ENCODE measurements at regions not wholly inside any gene's neighbourhood (a gene's known extent, or its start where the extent isn't known, plus 50 kb on each side); places are given as distances from the start of the nearest gene placed in this dataset.

DNA sequence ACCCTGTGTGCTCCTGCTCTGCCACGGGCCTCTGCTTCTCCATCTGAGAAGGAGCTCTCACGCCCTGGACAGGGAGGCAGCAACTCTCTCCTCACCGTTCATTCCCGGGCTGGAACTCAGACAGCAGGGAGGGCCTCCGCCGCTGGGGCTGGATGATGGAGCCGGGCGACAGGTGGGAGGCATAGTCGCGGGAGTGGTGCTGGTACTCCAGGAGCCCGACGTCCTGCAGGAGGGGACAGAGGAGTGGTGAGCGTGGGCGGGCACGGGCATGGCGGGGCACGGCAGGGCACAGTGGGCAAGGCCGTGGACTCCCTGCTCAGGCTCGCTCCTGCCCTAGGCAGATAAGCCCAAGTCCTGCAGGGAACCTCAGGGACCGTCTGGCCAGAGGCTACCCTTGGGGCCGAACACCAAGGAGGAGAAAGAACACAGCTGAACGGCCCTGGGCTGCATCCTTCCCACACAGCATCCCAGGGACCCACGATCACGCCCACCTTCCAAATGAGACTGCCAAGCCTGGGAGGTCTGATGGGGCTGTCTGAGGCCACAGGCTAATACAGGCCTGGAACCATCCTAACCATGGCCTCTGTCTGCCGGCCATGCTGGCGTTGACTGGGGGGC lies 81.0 kb downstream of the NCOR2 start:
- TF ChIP-seq, protein P1, sequence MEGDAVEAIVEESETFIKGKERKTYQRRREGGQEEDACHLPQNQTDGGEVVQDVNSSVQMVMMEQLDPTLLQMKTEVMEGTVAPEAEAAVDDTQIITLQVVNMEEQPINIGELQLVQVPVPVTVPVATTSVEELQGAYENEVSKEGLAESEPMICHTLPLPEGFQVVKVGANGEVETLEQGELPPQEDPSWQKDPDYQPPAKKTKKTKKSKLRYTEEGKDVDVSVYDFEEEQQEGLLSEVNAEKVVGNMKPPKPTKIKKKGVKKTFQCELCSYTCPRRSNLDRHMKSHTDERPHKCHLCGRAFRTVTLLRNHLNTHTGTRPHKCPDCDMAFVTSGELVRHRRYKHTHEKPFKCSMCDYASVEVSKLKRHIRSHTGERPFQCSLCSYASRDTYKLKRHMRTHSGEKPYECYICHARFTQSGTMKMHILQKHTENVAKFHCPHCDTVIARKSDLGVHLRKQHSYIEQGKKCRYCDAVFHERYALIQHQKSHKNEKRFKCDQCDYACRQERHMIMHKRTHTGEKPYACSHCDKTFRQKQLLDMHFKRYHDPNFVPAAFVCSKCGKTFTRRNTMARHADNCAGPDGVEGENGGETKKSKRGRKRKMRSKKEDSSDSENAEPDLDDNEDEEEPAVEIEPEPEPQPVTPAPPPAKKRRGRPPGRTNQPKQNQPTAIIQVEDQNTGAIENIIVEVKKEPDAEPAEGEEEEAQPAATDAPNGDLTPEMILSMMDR (IDR thresholded peaks at IDR 0.05), result no peak
- no peak for TF ChIP-seq POLR2A (IDR thresholded peaks at IDR 0.05)
